HG02943 (cell line): ENCODE measurements at regions not wholly inside any gene's neighbourhood (a gene's known extent, or its start where the extent isn't known, plus 50 kb on each side); places are given as distances from the start of the nearest gene placed in this dataset.

Experiments used
- ATAC-seq: cut with Tn5 transposase; IDR thresholded peaks from one replicate; pipeline ENCODE4 v1.9.1; 2021; ENCODE audit warnings: mild to moderate bottlenecking, low read depth, moderate library complexity; ENCODE audit not compliant: unreplicated experiment

GRCh38 chr4:155524926-155525455 lies 141.7 kb upstream of the GUCY1A1 start:
- ATAC-seq = no peak

GRCh38 chr4:155523358-155523757 lies 143.3 kb upstream of the GUCY1A1 start:
- ATAC-seq = no peak

GRCh38 chr4:155522201-155522600 lies 144.4 kb upstream of the GUCY1A1 start:
- no peak for ATAC-seq

GRCh38 chr4:155521382-155521781 lies 144.6 kb upstream of the MAP9 start:
- ATAC-seq = no peak

DNA sequence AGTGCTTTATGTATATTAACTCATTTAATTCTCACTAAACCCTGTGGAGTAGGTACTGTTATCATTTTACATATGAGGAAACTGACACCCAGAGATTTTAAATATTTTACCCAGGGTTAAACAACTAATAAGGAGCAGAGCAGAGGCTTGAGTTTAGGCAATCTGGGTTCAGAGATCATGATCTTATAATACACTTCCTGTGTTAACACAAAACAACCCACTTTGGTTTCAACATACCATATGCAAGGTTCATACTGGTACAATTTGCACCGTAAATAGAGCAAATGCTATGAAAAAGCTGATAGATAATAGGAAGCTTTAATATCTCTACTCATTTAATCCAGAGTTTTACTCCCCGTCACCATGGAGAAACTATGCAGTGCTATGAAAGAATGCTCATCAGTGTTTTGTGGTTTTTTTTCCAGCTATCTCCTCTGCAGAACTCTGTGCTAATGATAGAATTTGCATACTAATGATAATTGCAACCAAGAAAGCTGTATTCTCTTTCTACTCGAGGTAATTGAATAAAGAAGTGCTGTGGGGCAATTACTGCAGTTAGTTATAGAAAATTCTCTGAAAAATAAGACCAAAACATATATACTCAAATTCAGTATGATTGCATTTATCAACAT lies 138.8 kb upstream of the MAP9 start:
- ATAC-seq = no peak

GRCh38 chr4:155514628-155515027 lies 137.9 kb upstream of the MAP9 start:
- ATAC-seq = no peak

GRCh38 chr4:155512817-155513216 lies 136.1 kb upstream of the MAP9 start:
- no peak for ATAC-seq

DNA sequence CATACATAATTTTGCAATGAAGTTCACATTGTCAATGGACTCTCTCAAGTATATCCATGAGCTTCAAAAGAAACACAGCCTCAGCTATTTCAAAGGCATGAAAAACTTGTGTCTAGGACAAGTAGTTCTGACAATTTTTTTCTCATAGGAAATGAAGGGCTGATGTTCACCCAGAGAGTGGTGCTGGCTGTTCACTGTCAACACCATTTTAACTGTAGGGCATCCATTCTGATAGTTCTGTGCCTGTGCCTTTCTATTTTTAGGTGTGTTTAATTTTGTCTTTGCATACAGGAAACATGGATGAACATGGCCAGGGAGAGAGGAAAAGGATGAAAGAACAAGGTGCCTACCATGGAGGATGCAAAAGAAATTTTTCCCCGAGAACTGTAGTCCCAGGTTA lies 135.3 kb upstream of the MAP9 start:
- no peak for ATAC-seq

DNA sequence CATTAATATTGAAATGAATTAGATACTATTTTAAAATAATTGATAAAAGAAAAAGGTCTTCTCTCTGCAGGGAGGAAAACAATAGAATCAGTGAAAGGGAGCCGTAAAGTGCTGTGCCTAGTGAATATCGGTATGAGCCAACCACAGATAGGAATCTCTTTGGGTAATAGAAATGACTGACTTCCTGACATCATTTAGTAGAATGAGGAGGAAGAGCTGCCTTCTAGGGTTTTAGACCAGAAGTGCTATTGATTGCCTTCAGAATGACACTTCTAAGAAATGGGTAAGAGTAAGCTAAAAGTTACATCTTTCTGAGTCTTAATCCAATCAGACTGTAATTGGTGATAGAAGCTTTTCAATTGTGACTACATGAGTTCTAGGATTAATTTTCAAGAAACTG lies 134.0 kb upstream of the MAP9 start:
- no peak for ATAC-seq

DNA sequence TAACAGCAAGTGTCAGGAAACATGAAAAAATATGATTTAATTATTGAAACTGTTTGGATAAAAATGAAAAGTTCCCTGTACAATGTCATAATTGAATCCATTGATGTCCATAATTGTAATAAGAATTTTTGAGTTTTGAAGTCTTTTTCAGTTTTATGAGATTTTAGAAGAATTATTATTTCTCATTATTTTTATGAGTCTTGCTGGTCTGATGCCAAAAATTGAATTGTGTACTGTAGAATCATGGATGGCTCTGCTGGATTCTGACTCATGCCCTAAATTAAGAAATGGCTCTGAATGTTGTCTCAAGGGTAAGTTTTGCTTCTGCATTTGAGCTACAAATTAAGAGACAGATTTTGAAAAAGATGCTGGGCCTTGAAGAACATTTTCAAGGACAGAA lies 132.8 kb upstream of the MAP9 start:
- ATAC-seq = no peak

GRCh38 chr4:155506745-155507144 lies 130.0 kb upstream of the MAP9 start:
- no peak for ATAC-seq

DNA sequence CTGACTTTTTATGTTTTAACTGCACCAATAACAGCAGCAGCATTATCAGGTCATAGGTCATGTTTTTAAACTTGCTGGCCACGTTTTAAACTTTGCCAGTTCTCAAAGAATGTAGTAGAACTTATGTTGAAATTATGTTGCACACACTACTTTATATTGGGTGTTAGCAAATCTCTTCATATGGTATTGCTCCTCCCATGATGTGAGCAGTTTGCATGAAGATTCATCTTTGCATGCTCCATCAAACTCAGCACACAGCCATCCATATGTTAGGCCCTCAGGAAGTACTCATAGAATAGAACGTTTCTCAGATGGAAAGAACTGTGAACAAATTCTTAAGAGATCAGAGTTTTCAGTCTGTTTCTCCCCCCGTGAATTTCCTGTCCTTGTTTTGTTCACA lies 128.6 kb upstream of the MAP9 start:
- ATAC-seq = no peak

- ATAC-seq = no peak
Measured at GRCh38 chr4:155497306-155497705, 120.5 kb upstream of the MAP9 start.

DNA sequence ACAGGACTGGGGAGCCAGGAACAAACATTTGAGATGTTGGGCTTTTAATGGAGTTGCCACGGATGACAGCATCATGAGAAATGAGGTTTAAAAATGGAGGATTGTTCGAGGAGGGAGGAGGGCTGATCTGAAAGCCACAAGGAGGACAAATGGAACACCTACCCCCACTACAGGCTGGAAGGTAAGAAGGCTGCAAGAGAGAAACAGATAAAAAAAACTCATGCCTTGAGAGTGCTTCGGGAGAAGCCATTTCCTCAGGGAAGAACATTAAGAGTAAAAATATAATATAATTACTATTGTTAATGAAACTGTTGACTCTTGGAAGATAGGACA lies 119.5 kb upstream of the MAP9 start:
- no peak for ATAC-seq

GRCh38 chr4:155495572-155496293 lies 119.0 kb upstream of the MAP9 start:
- no peak for ATAC-seq

DNA sequence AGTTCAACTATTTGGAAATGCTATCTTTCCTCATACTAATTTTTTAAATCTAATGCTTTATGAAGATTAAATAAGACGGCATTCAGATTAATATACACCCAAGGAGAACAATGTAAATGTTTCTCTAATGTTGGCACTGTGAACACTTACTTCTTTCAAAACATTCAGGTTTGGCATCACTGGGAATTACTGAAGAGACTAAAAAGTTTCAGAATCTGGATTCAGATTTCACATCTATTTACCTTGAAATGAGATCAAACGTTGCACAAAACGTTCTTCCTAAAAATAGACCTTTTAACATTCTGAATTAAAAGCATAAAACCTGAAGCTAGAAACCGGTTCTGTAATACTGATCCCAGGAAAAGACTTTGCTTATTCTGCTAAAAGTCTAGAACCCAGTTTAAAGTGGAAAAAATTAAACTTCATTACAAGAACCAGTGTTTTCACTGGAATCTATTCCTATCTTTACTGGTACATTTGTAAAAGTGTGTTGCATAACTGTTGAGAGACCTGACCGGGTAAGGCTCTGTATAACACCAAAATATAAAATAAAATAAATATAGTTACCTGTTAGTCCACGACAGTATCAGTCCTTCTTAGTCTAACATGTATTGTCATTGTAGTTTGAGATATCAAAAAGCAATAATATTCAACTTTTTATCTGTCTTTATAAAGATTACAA lies 117.4 kb upstream of the MAP9 start:
- no peak for ATAC-seq

- peak; percentile 91 for ATAC-seq
Measured at GRCh38 chr4:155491336-155492120, 114.8 kb upstream of the MAP9 start.

GRCh38 chr4:155489271-155489670 lies 112.5 kb upstream of the MAP9 start:
- ATAC-seq = no peak

DNA sequence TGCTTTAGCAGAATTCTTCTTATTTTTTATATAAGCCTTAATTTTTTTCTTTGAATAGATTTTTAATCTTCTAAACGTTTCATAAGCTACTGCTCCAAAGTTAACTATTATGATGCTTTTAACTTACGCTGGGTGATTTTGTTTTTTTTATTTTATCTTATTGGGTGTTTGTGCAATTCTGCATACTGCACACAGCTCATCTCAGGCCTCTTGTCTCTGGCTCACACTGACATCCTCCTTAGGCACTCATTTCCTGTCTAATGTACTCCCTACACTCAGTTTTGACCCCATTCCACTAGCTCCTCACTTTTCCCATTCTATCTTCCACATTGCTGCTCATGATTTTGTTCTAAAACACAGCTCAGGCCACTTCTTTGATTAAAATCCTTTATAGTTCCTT lies 111.9 kb upstream of the MAP9 start:
- ATAC-seq = no peak

GRCh38 chr4:155487210-155487609 lies 110.4 kb upstream of the MAP9 start:
- ATAC-seq = no peak

DNA sequence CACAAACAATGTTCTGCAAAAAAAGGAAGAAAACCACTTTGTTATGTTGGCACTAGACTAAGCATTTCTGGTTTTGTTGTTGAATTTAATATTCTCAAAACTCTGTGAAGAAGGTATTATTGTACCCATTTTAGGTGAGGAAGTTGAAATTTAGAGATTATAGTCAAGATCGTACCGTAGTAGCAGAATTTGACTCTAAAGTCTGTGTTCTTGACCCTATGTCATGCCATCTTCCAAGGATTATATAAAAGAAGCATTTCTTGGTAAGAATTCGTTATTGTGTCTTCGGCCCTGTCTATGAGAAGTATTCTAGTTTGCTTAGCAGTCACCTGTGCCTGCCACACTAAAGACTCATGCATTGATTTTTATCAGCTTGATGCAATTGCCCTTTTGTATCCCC lies 104.4 kb upstream of the MAP9 start:
- ATAC-seq = no peak
